Left ventricle myocardium superior (tissue), 1 donor: ENCODE measurements at regions not wholly inside any gene's neighbourhood (a gene's known extent, or its start where the extent isn't known, plus 50 kb on each side); places are given as distances from the start of the nearest gene placed in this dataset.

Source experiments
- ATAC-seq: fragments of 200-7000 bp; cut with Tn5 transposase; one replicate; pipeline ENCODE4 v1.9.1; 2020; ENCODE audit warnings: mild to moderate bottlenecking, moderate library complexity
- DNase-seq: peaks from one replicate; pipeline ENCODE4 v3.0.0-alpha.2; 2020
- intact Hi-C: fragments of 100-400 bp; cut with micrococcal nuclease; formaldehyde crosslinking; loops from one replicate; pipeline ENCODE4 v1.11.0; 2022
- donor health status: DM: no; HTN: yes; CAD: no; lungs with severe emphysema.

GRCh38 chr13:103130146-103130545 is 63.9 kb upstream of the SLC10A2 start:
- no peak for ATAC-seq
- intact Hi-C loops: no loop called here

More at GRCh38 chr13:103130146-103130545, 63.9 kb upstream of the SLC10A2 start:
- DNase-seq: no peak
